GM18868 (cell line): ENCODE measurements at regions not wholly inside any gene's neighbourhood (a gene's known extent, or its start where the extent isn't known, plus 50 kb on each side); places are given as distances from the start of the nearest gene placed in this dataset.

Experiments used
- ATAC-seq: cut with Tn5 transposase; IDR thresholded peaks from one replicate; pipeline ENCODE4 v1.9.1; 2021; ENCODE audit warnings: mild to moderate bottlenecking, moderate library complexity; ENCODE audit not compliant: unreplicated experiment

- no peak for ATAC-seq
These were observed 54.3 kb upstream of the PTPN1 start for GRCh38 chr20:50455656-50456451.

- ATAC-seq, result no peak
These were observed 53.5 kb upstream of the PTPN1 start for GRCh38 chr20:50456452-50457324.

- ATAC-seq, result no peak
These were observed 50.9 kb upstream of the PTPN1 start for GRCh38 chr20:50459124-50459918.

GRCh38 chr20:50460115-50460607 lies 50.0 kb upstream of the PTPN1 start:
- ATAC-seq, result no peak
